Keratinocyte (primary cell): ENCODE measurements at regions not wholly inside any gene's neighbourhood (a gene's known extent, or its start where the extent isn't known, plus 50 kb on each side); places are given as distances from the start of the nearest gene placed in this dataset.

ENCODE experiments used
- CTCF ChIP-seq, 3 experiments: IDR thresholded peaks in 1 of 3; conservative IDR thresholded peaks in 1 of 3; optimal IDR thresholded peaks in 1 of 3; 2 replicates in 2 of 3; 3 replicates in 1 of 3; pipeline versions ENCODE3 to v1.5.1; 2011; ENCODE audit warnings: low read length in 3 of 3, mild to moderate bottlenecking in 3 of 3, moderate library complexity in 2 of 3, control low read depth in 1 of 3, inconsistent platforms in 1 of 3; ENCODE audit not compliant: insufficient read depth in 2 of 3; ENCODE audit errors: extremely low read depth in 1 of 3
- EZH2 ChIP-seq: IDR thresholded peaks from one replicate; pipeline ENCODE4 v1.6.1; 2012; ENCODE audit warnings: inconsistent platforms, mild to moderate bottlenecking, low read length, moderate library complexity

GRCh38 chr6:53721766-53722165 lies 56.2 kb upstream of the KLHL31 start:
- no peak for TF ChIP-seq EZH2
- TF ChIP-seq CTCF (optimal IDR thresholded peaks at IDR 0.05 in 1 of 3, IDR thresholded peaks at IDR 0.05 in 1 of 3, conservative IDR thresholded peaks at IDR 0.05 in 1 of 3; ENCODE audit: extremely low read depth in 1 of 3, insufficient read depth in 2 of 3, low read length in 3 of 3) = no peak
